ENCODE measurements at regions not wholly inside any gene's neighbourhood (a gene's known extent, or its start where the extent isn't known, plus 50 kb on each side); places are given as distances from the start of the nearest gene placed in this dataset.

DNA sequence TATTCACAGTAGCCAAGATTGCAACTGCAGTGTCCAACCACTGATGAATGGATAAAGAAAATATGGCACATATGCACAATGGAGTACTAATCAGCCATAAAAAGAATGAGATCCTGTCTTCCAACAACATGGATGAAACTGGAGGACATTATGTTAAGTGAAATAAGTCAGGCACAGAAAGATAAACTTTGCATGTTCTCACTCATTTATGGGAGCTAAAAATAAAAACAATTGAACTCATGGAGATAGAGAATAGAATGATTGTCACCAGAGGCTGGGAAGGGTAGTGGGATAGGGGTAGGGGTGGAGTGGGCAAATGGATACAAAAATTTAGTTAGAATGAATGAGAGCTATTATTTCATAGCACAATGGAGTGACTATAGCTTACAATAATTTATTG is 305.5 kb upstream of the ETAA1 start:
- no peaks in the 10 kb centered on the region for H3K9me3 Mint-ChIP-seq
- Histone ChIP-seq H3K18ac (ENCODE audit: insufficient read length, low read depth, low read length) (no peak overlapping the region), H3K23ac (ENCODE audit: insufficient read length, low read depth, low read length) (no peak overlapping the region)

More for the DNA sequence above, 305.5 kb upstream of the ETAA1 start:
- H3K4me1 ChIP-seq (ENCODE audit: insufficient read depth, low read length), result no peaks in the 10 kb centered on the region
- no peak overlapping the region for H2BK120ac ChIP-seq (ENCODE audit: low read depth, low read length, poor library complexity, severe bottlenecking)
- Mint-ChIP-seq H3K4me3 (no peak overlapping the region), H3K36me3 (ENCODE audit: insufficient read depth in 1 of 3, low read depth in 3 of 3) (no peaks in the 10 kb centered on the region), H3K27me3 (ENCODE audit: low read depth) (peaks cover 3% of the 10 kb centered on the region), H3K27ac (no peak overlapping the region), H3K4me1 (no peaks in the 10 kb centered on the region)
- no peak overlapping the region for H3K56ac ChIP-seq (ENCODE audit: insufficient read length, low read depth, low read length)
- no peak overlapping the region for H3K4me2 ChIP-seq (ENCODE audit: insufficient read depth, insufficient read length, low read length)
- H2BK15ac ChIP-seq (ENCODE audit: low read depth, low read length), result no peak overlapping the region
- H3K27ac ChIP-seq (ENCODE audit: insufficient read length, low read depth, low read length), result no peak overlapping the region
- no peak overlapping the region for H4K91ac ChIP-seq (ENCODE audit: insufficient read length, low read depth, low read length)
- H3K9ac ChIP-seq (ENCODE audit: extremely low read depth, insufficient read length, low read length), result no peak overlapping the region
- no peak overlapping the region for H3K4ac ChIP-seq (ENCODE audit: low read depth, low read length)
- no peak overlapping the region for H2BK12ac ChIP-seq (ENCODE audit: insufficient read length, low read depth, low read length)
- no peak overlapping the region for H2BK20ac ChIP-seq (ENCODE audit: low read depth, low read length, poor library complexity, severe bottlenecking)
- no peaks in the 10 kb centered on the region for H3K9me3 ChIP-seq (ENCODE audit: control insufficient read depth, low read depth, low read length)
- no peak overlapping the region for H4K5ac ChIP-seq (ENCODE audit: insufficient read length, low read depth, low read length)
- H4K20me1 ChIP-seq (ENCODE audit: control insufficient read depth, insufficient read depth, insufficient read length), result no peaks in the 10 kb centered on the region
- no peaks in the 10 kb centered on the region for H3K79me1 ChIP-seq (ENCODE audit: insufficient read depth, low read depth, low read length, poor library complexity, severe bottlenecking)
- TF ChIP-seq, protein P1, sequence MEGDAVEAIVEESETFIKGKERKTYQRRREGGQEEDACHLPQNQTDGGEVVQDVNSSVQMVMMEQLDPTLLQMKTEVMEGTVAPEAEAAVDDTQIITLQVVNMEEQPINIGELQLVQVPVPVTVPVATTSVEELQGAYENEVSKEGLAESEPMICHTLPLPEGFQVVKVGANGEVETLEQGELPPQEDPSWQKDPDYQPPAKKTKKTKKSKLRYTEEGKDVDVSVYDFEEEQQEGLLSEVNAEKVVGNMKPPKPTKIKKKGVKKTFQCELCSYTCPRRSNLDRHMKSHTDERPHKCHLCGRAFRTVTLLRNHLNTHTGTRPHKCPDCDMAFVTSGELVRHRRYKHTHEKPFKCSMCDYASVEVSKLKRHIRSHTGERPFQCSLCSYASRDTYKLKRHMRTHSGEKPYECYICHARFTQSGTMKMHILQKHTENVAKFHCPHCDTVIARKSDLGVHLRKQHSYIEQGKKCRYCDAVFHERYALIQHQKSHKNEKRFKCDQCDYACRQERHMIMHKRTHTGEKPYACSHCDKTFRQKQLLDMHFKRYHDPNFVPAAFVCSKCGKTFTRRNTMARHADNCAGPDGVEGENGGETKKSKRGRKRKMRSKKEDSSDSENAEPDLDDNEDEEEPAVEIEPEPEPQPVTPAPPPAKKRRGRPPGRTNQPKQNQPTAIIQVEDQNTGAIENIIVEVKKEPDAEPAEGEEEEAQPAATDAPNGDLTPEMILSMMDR (conservative IDR thresholded peaks at IDR 0.05), result no peak
- H3K14ac ChIP-seq (ENCODE audit: insufficient read depth, low read length), result no peak overlapping the region
- no peak overlapping the region for H4K8ac ChIP-seq (replicated peaks; ENCODE audit: insufficient read length, low read depth, low read length)
- H3K23me2 ChIP-seq (ENCODE audit: insufficient read length, low read depth, low read length, poor library complexity, severe bottlenecking), result no peaks in the 10 kb centered on the region
- no peak overlapping the region for H2AFZ ChIP-seq (ENCODE audit: low read length)
- no peaks in the 10 kb centered on the region for H3K27me3 ChIP-seq (ENCODE audit: insufficient read depth, low read length)
- H3K79me2 ChIP-seq (ENCODE audit: insufficient read depth, low read length), result no peaks in the 10 kb centered on the region
- no peak overlapping the region for H2AK5ac ChIP-seq (ENCODE audit: insufficient read length, low read length)
- H2BK5ac ChIP-seq (ENCODE audit: insufficient read length, low read length), result no peak overlapping the region
- no peak overlapping the region for H3T11ph ChIP-seq (ENCODE audit: low read length)
- DNase-seq, result no peak

Measured in H9 (cell line).